NCI-H446 (cell line): ENCODE measurements at regions not wholly inside any gene's neighbourhood (a gene's known extent, or its start where the extent isn't known, plus 50 kb on each side); places are given as distances from the start of the nearest gene placed in this dataset.
"Not testable (repeated sequence)": the region's sequence is repeated elsewhere in the genome, so short reads cannot be mapped to it uniquely, and the experiment has no call there.

Experiments
- DNase-seq, 2 experiments: peaks; one replicate each; lab custom pipeline; 2025; lab: John Stamatoyannopoulos, UW

GRCh38 chr14:105938055-105938863 is 411.9 kb downstream of the TMEM121 start:
- DNase-seq = no peak

- DNase-seq = no peak
Observed at GRCh38 chr14:105938959-105939358, 412.6 kb downstream of the TMEM121 start.

DNA sequence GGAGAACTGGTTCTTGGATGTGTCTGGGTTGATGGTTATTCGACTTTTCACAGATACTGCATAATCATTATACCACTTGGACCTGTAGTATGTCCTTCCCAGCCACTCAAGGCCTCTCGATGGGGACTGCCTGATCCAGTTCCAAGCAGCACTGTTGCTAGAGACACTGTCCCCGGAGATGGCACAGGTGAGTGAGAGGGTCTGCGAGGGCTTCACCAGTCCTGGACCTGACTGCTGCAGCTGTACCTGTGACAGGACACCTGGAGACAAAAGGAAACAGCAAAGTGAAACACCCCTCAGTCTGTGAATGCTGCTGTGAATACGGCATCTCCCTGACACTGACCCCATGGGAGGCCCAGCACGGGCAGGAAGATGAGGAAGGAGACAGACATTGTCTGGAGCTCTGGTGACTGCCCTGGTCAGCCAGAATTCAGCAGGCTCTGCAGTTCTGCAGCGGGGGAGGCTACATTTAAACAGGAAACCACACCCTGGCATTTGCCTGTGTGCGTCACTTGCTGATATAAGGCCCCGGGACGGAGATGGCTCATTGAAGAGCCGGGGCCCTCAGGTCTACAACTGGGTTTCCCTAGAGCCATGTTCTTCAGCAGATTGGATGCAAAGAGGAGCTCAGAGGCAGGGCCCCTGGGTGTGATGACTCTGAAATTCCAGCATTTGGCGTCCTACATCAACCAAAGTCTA is 413.6 kb downstream of the TMEM121 start:
- no peak for DNase-seq

DNA sequence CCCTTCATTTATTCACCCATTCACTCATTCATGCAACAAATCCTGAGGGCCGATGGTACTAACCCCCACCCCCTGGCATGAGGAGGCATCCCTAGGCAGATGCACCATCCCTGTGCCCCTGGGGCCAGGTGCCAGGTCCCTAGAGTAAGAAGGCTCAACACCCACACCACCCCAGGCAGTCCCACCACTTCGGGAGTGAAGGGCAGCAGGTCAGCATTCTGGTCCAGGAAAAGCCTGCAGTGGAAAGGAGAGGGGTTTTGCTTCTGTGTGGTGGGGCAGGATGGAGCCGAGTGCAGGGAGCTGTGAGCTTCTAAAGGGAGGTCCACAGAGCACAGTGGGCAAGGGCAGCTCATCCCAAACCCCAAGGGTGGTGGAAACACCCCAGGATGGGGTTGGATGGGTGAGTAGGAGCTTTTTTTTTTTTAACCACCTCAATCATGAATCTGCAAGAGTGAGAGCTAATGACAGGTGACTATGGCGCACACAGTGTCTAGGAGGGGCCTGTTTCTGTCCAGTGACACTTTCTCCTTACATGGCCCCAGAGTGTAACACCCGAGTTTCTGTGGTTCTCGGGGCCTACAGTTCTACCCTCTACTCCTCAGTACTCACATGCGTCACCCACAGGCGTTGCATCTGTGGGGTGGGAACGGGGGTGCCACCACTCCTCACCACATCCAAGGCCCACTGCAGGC is 414.3 kb downstream of the TMEM121 start:
- DNase-seq = no peak

DNA sequence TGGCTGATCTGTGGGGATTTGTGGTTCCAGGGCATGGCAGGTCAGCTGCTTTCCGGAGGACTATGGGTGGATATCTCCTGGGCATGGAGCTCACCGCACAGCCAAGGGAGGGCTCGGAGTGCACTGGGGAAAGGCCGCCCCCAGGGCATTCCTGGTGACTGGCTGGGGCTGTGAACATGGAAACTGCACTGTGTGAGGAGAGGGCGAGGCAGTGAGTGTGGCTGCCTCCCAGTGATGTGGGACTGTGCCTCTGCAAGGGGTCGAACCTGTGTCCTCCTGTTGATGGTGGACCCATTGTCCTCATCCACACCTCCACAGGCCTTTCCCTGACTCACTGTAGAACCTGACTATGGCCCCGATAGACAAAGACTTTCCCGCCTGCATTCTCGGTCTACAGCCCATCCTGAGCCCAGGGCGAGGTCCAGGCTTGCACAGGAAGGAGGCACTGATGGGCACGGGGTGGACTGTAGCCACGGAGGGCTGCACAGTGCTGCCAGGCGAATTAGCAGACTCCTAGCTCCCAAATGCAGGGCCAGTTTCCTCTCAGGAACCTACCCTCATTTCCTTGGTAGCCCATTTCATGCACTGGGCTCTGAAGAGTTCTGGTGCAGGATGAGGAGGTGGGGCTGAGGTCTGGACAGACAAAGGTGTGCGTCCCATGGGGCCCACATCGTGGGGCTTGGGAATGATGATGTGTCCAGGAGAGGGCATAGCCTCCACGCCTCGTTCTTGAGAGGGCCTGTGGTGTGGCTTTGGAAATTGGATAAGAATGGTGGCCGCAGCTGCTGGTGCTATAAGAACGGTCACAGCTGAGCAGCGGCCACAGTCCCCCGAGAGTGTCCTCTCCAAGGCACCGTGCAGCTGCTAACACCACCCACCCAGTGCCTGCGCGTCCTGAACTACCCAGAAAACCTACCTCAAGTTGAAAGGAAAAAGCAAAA is 415.1 kb downstream of the TMEM121 start:
- no peak for DNase-seq

- not testable (repeated sequence) for DNase-seq
Observed at GRCh38 chr14:105942725-105943124, 416.3 kb downstream of the TMEM121 start.

- no peak for DNase-seq
Observed at GRCh38 chr14:105943973-105944602, 417.7 kb downstream of the TMEM121 start.

DNA sequence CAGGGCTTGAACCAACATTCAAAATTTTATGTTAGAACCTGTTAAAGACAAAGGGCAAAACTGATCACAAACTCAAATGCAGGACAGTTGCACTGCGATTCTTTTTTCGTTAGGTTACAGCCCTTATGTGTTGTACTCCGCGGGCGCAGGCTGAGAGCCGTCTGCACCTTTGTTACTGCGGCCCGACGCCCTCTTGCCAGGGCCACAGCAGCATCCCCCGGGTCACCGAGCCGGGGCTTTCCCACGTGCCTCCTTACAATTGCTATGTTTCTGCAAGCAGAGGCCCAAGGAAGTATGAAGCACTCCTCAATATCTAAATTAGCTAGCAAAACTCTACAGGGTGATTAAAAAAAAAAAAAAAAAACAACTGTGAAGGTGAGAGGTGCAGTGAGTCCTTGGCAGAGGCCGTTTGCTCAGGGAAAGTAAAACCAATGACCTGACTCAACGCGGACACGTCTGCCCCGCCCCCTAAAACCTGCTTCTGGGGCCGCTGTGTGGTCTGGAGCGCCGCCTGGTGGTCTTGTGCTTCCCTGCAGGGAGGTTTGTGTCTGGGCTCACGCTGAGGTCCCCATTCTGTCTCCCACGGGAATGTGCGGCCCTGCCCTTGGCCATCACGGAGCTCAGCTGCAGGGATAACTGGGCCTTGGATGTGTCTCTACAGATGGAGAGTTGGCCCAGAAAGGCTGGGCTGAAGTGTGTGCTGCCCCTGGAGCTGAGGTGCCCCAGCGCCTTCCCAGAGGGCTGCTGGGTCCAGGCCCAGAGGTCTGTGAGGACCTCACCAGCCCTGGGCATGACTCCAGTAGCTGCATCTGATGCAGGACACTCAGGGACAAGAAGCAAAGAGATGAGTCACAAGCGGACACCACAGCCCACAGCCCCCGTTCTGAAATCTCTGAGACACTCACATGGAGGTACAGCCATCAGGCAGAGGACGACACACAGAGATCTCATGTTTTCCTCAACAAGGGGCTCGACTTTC is 418.5 kb downstream of the TMEM121 start:
- peak; percentile 20 to 71 for DNase-seq

DNA sequence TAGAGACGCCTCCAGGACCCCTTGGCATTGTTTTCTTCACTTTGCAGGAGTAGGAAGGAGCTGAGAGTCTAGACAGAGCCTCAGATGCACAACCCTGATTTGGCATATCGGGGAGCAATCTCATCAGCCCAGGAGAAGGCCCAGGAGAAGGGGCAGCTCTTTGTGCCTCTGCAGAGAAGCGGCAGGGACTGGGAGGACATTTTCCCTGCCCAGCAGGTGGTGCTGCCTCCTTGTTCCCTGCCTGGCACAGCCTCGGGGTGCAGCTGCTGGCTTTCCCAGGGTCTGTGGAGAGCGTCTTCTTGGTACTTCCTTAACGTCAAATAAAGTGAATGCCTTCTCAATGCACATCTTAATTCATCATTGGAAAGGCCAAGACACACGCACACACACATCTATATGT is 419.5 kb downstream of the TMEM121 start:
- peak in 1 of 2 experiments; percentile 16 for DNase-seq

GRCh38 chr14:105947599-105947998 is 421.2 kb downstream of the TMEM121 start:
- no peak for DNase-seq

DNA sequence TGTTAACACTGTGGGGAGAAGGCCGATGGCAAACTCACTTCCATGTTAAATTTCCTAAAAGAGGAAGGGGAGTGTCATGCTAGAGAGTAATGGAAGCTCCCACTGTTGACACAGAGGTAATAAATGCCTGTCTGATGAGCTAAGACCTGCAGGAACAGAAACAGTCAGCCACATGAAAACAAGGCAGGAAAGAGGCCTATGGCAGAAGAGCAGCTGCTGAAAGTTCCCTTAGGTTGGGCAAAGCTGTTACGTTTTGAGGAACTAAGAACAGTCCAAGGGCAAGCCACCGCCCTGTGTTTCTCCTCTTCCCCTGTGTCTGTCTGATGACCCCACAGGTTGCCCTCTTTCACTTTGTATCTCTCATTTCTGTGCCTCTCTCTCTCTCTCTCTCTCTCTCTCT is 422.6 kb downstream of the TMEM121 start:
- DNase-seq = not testable (repeated sequence)

DNA sequence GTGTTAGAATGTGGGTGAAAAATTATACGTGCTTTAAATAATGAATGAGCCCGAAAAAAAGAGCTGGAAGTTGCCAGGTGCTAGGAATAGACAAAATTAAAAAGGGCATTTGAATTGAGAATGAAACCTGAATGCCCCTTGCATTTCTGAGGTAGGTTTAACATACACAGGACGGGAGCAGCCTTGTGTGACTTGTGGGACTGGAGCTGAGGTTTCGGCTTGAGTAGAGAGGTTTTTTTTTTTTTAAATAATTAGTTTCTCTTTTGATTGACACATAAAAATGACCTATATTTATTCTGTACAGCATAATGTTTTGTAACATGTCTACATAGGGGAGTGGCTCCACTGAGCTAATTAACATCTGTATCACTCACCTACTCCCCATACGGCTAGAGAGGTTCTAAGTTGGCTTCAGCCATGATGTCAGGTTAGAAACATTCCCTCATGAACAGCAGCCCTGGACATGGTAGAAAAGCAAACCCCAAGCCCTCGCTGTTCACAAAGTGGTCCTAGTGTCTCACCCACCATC is 424.0 kb downstream of the TMEM121 start:
- DNase-seq = not testable (repeated sequence)

GRCh38 chr14:105951399-105951798 is 425.0 kb downstream of the TMEM121 start:
- DNase-seq = no peak

DNA sequence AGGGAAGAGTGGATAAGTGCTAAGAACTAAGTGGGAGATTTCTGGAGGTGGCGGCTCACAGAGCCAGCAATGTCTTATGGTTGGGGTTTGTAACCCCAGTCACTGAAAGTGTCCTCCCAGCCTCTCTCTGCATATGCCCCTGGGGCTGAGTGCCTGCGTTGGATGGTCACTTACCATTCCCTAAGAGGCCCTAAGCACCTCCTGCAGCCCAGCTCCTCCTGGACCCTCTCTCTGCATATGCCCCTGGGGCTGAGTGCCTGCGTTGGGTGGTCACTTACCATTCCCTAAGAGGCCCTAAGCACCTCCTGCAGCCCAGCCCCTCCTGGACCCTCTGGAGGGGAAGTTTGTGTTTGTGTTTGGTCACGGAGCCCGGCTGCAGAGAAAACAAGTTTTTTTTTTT is 425.8 kb downstream of the TMEM121 start:
- no peak for DNase-seq

GRCh38 chr14:105952826-105953225 is 426.4 kb downstream of the TMEM121 start:
- no peak for DNase-seq

- DNase-seq = not testable (repeated sequence)
Observed at GRCh38 chr14:105961625-105962024, 435.2 kb downstream of the TMEM121 start.

- DNase-seq = no peak
Observed at GRCh38 chr14:105962532-105962931, 436.1 kb downstream of the TMEM121 start.

DNA sequence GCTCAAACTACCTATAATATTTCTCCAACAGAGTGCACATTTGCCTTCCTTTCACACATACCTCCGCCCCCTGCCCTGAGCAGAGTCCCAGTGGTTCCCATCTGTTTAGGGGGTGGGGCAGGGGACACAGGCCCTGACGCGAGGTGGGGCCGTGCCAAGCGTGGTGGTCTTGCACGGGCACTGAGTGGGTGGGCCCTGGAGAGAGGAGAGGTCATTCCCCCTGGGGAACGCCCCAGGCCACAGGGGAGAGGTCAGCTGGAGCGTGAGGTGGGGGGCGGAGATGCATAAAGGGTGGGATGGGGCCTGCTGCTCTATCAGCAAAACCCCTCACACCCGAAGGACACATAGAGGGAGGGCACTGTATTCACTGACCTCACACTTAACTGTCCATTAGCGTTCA is 441.9 kb downstream of the TMEM121 start:
- no peak for DNase-seq

GRCh38 chr14:105969026-105969425 is 442.6 kb downstream of the TMEM121 start:
- not testable (repeated sequence) for DNase-seq

DNA sequence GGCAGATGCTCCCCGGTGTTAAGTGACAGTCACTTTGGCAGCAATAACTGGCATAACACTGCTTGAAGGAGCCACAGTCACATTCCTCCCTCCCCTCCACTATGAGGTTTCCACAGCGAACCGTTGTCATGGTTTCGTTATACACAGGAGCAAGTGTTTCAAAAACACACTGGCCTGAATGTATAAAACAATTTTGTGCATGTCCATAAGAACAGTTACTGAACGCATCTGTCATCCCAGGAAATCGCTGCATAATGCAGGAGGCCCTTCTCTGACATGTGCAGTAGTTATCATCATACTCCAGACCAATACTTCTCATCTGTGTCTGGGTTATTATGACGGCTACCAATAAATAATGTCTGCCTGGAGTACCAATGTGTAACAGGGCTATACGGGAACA is 444.4 kb downstream of the TMEM121 start:
- not testable (repeated sequence) for DNase-seq
